Activated T-cell treated with anti-CD3 and anti-CD28 coated beads, Interleukin-2, amount 50 U/mL, for 48 hours (primary cell): ENCODE measurements at regions not wholly inside any gene's neighbourhood (a gene's known extent, or its start where the extent isn't known, plus 50 kb on each side); places are given as distances from the start of the nearest gene placed in this dataset.

Experiments
- DNase-seq, 2 experiments: peaks; one replicate each; pipeline ENCODE4 v3.0.0-alpha.2; 2020

- no peak for DNase-seq
These were observed 1061.1 kb downstream of the SORCS3 start for GRCh38 chr10:105702211-105702610.

- DNase-seq = no peak
These were observed 1059.1 kb downstream of the SORCS3 start for GRCh38 chr10:105700218-105700617.

GRCh38 chr10:105699504-105699903 is 1058.4 kb downstream of the SORCS3 start:
- no peak for DNase-seq

GRCh38 chr10:105698592-105698991 is 1057.5 kb downstream of the SORCS3 start:
- DNase-seq = no peak

GRCh38 chr10:105697290-105697780 is 1056.2 kb downstream of the SORCS3 start:
- no peak for DNase-seq

GRCh38 chr10:105691811-105692210 is 1050.7 kb downstream of the SORCS3 start:
- no peak for DNase-seq

- DNase-seq = no peak
These were observed 1041.8 kb downstream of the SORCS3 start for GRCh38 chr10:105682911-105683310.

GRCh38 chr10:105681051-105681450 is 1040.0 kb downstream of the SORCS3 start:
- no peak for DNase-seq

GRCh38 chr10:105679781-105680180 is 1038.7 kb downstream of the SORCS3 start:
- DNase-seq = no peak

GRCh38 chr10:105675333-105675732 is 1034.2 kb downstream of the SORCS3 start:
- no peak for DNase-seq

- no peak for DNase-seq
These were observed 1033.4 kb downstream of the SORCS3 start for GRCh38 chr10:105674448-105674847.

GRCh38 chr10:105658696-105659095 is 1017.6 kb downstream of the SORCS3 start:
- no peak for DNase-seq

GRCh38 chr10:105656856-105657255 is 1015.8 kb downstream of the SORCS3 start:
- no peak for DNase-seq

GRCh38 chr10:105650306-105650705 is 1009.2 kb downstream of the SORCS3 start:
- DNase-seq = no peak

GRCh38 chr10:105647354-105647753 is 1006.3 kb downstream of the SORCS3 start:
- DNase-seq = no peak

GRCh38 chr10:105644978-105645377 is 1003.9 kb downstream of the SORCS3 start:
- no peak for DNase-seq

- no peak for DNase-seq
These were observed 1003.5 kb downstream of the SORCS3 start for GRCh38 chr10:105644559-105644958.

GRCh38 chr10:105644091-105644490 is 1003.0 kb downstream of the SORCS3 start:
- no peak for DNase-seq

GRCh38 chr10:105643660-105644059 is 1002.6 kb downstream of the SORCS3 start:
- no peak for DNase-seq

- DNase-seq = no peak
These were observed 993.2 kb downstream of the SORCS3 start for GRCh38 chr10:105634281-105634680.

GRCh38 chr10:105615715-105616365 is 974.8 kb downstream of the SORCS3 start:
- DNase-seq = no peak

- DNase-seq = no peak
These were observed 970.2 kb downstream of the SORCS3 start for GRCh38 chr10:105611244-105611798.

GRCh38 chr10:105609451-105609850 is 968.4 kb downstream of the SORCS3 start:
- DNase-seq = no peak

GRCh38 chr10:105605918-105606317 is 964.8 kb downstream of the SORCS3 start:
- DNase-seq = no peak

GRCh38 chr10:105605104-105605503 is 964.0 kb downstream of the SORCS3 start:
- DNase-seq = no peak
